Kidney epithelial cell (primary cell): ENCODE measurements at regions not wholly inside any gene's neighbourhood (a gene's known extent, or its start where the extent isn't known, plus 50 kb on each side); places are given as distances from the start of the nearest gene placed in this dataset.

ENCODE experiments used
- DNase-seq: peaks from one replicate; pipeline ENCODE4 v3.0.0-alpha.2; 2010; ENCODE audit warnings: low read depth
- H3K27me3 ChIP-seq: 2 replicates; pipeline ENCODE4 v1.6.0; 2011; ENCODE audit warnings: low read length; ENCODE audit not compliant: control insufficient read depth, insufficient read depth
- H3K36me3 ChIP-seq: 2 replicates; pipeline ENCODE4 v1.5.1; 2011; ENCODE audit warnings: low read length; ENCODE audit not compliant: control insufficient read depth, insufficient read depth
- H3K4me3 ChIP-seq: 2 replicates; pipeline ENCODE4 v1.5.1; 2011; ENCODE audit warnings: low read depth, mild to moderate bottlenecking, control low read depth, low read length
- TF ChIP-seq, protein P1 (sequence below): IDR thresholded peaks from 2 replicates; pipeline ENCODE4 v1.5.1; 2011; ENCODE audit warnings: mild to moderate bottlenecking, moderate library complexity, low read length, control low read depth, inconsistent platforms; ENCODE audit not compliant: insufficient read depth, poor library complexity, severe bottlenecking

DNA sequence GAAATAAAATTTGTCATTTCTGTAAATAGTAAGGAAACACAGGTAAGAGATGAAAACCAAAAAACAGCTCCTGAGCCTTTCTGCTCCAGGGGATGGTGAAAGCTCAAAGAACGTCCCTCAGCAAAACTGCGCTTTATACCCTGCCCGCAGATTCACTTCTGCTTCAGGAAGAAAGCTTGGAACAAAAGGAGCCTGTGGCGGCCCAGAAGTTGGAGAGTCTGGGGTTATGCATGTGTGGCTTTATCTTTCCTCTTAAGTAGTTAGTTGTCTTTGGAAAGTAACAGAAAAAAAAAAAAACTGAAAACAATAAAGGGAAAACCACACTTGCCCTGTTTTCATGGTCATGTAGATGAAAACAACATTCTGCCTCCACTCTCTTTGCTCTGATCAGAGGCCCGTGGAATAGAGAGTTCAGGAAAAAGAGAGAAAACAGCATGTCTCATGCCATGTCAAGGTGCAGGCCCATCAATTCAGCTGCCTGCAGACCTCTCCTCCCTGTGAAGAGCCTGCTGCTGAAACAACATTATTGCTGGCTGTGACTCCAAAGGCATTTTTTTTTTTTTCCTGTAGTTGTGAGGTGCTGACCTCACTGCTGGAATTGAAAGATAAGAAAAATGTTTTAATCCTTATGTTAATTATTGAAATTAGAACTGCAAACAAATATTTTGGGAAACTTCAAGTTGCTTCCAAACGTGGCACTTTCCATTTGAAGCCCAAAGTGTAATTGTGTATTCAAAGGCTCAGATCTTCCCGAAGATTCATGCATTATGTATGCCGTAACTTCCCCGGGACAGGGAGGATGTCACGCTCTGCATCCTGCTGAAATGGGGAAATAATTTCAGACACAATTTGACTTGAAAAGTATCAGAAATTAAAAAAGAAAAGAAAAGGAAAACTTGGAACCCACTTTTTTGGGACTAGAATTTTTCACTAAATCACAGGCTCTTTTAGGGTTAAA, 108.4 kb upstream of the ZNF385D start:
- no peak overlapping the region for H3K4me3 ChIP-seq
- H3K36me3 ChIP-seq = no peaks in the 10 kb centered on the region
- no peak for DNase-seq
- H3K27me3 ChIP-seq = no peaks in the 10 kb centered on the region
- TF ChIP-seq, protein P1, sequence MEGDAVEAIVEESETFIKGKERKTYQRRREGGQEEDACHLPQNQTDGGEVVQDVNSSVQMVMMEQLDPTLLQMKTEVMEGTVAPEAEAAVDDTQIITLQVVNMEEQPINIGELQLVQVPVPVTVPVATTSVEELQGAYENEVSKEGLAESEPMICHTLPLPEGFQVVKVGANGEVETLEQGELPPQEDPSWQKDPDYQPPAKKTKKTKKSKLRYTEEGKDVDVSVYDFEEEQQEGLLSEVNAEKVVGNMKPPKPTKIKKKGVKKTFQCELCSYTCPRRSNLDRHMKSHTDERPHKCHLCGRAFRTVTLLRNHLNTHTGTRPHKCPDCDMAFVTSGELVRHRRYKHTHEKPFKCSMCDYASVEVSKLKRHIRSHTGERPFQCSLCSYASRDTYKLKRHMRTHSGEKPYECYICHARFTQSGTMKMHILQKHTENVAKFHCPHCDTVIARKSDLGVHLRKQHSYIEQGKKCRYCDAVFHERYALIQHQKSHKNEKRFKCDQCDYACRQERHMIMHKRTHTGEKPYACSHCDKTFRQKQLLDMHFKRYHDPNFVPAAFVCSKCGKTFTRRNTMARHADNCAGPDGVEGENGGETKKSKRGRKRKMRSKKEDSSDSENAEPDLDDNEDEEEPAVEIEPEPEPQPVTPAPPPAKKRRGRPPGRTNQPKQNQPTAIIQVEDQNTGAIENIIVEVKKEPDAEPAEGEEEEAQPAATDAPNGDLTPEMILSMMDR = no peak

DNA sequence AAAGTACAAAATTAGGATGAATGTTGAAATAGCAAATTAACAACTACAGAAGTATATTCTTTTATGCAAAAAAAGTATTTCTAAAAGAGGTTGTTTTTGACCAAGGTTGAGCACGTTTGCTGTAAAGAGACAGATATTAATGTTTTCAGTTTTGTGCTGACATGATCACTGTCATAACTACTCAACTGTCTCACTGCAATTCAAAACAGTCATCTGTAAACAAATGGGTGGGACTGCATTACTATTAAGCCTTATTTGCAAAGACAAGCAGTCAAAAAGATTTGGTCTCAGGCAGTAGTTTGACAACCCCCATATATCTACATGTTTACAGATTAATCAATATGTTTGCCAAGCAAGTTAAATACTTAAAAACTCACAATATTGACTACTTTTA, 109.1 kb upstream of the ZNF385D start:
- DNase-seq = no peak
- no peaks in the 10 kb centered on the region for H3K27me3 ChIP-seq
- no peak overlapping the region for H3K4me3 ChIP-seq
- H3K36me3 ChIP-seq = no peaks in the 10 kb centered on the region
- TF ChIP-seq, protein P1 = no peak

DNA sequence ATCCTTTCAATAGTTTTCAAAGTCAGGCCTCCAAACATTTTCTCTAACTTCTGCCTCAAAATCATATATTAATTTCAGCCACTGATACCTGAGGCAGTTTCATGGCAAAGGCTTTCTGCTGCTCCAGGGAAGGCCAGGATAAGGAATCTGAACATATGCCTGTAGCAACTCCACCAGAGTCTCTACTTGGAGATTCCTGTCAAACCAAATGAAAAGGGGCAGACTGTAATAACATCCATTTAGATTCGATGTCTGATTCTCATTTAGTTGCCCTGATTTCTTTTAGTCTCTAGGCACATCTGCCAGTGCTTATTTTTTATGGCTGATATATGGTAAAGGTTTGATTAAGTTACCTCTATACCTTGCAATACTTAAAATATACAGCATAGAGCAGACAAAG, 109.6 kb upstream of the ZNF385D start:
- no peak for DNase-seq
- no peaks in the 10 kb centered on the region for H3K36me3 ChIP-seq
- TF ChIP-seq, protein P1 = no peak

DNA sequence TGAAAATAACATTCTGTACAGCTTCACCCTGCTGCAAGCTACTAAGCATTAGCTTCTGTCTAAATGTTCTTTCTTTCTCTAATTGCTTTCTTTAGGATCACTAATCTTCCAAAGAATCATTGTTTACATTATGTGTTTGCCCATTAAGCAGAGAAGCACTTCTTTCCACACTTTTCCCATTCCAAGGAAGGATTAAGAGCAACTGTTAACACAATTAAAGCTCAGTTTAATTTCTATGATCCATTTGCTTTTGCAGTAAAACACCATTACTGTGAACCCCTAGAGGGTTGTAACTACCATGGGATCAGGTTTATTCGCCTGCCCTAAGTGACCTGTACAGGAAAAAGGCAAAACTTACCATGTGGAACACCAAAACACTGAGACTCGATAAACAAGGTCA, 125.8 kb upstream of the ZNF385D start:
- DNase-seq = no peak
- H3K27me3 ChIP-seq = no peaks in the 10 kb centered on the region
- no peaks in the 10 kb centered on the region for H3K36me3 ChIP-seq
- no peak overlapping the region for H3K4me3 ChIP-seq
- TF ChIP-seq, protein P1 = no peak

More for the DNA sequence above, 109.6 kb upstream of the ZNF385D start:
- Histone ChIP-seq H3K4me3 (no peak overlapping the region), H3K27me3 (no peaks in the 10 kb centered on the region)

DNA sequence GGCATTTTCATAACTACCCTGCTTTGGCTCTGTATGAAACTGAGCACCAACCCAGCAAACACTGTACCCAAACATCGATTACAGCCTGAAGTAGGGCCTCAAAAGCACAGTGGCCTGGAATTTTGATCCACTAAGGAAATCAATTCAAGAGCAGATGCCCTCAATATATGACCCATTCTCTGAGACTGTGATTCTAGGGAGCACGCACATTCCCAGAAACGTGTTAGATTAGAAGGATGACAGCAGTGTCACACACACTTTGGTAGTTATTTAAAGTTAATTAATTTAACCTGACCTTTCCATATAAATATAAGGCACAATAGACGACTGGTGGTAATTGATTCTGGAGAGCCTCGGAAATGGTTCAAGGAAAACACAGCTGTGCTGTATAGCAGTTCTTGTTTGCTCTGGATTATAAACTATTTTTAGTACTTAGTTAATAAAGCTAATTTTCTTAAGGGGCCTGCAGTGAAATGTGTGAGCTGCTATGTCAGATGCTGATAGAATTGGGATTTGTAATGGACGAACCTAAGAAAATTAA, 126.3 kb upstream of the ZNF385D start:
- H3K27me3 ChIP-seq = no peaks in the 10 kb centered on the region

More for the DNA sequence above, 126.3 kb upstream of the ZNF385D start:
- no peak for DNase-seq
- TF ChIP-seq, protein P1 = no peak
- Histone ChIP-seq H3K4me3 (no peak overlapping the region), H3K36me3 (no peaks in the 10 kb centered on the region)
